Lower leg skin (tissue), 4 donors: ENCODE measurements at regions not wholly inside any gene's neighbourhood (a gene's known extent, or its start where the extent isn't known, plus 50 kb on each side); places are given as distances from the start of the nearest gene placed in this dataset.

Experiments
- DNase-seq, 2 donors: peaks; one replicate each; pipeline ENCODE4 v3.0.0-alpha.2; 2019; ENCODE audit warnings: low spot score in 2 of 2
- H3K4me3 ChIP-seq: fragments of 200-600 bp; sonication (generic); 2 replicates; pipeline ENCODE4 v1.5.1; 2017; ENCODE audit warnings: mild to moderate bottlenecking, low read depth; ENCODE audit not compliant: poor library complexity, severe bottlenecking
- POLR2A ChIP-seq, 2 donors: fragments of 450-650 bp; IDR thresholded peaks; one replicate each; pipeline ENCODE4 v1.6.1; 2016 to 2017; ENCODE audit warnings: antibody characterized with exemption in 2 of 2, mild to moderate bottlenecking in 1 of 2, moderate library complexity in 1 of 2
- WGBS, 2 donors: methylation state at CpG; one replicate each; pipeline ENCODE4 v1.1.5; 2018; 5-methylcytosine and 5-hydroxymethylcytosine counted together
- intact Hi-C: fragments of 100-400 bp; cut with DNase I; formaldehyde crosslinking; loops from one replicate; pipeline ENCODE4 v1.15.0; 2023; ENCODE audit warnings: low total_unique reads
- TF ChIP-seq, protein P1 (sequence below), 3 donors: fragments of 450-650 bp; IDR thresholded peaks; one replicate each; pipeline ENCODE4 v1.5.1; 2016; ENCODE audit warnings: antibody characterized with exemption in 3 of 3, mild to moderate bottlenecking in 3 of 3, moderate library complexity in 2 of 3

DNA sequence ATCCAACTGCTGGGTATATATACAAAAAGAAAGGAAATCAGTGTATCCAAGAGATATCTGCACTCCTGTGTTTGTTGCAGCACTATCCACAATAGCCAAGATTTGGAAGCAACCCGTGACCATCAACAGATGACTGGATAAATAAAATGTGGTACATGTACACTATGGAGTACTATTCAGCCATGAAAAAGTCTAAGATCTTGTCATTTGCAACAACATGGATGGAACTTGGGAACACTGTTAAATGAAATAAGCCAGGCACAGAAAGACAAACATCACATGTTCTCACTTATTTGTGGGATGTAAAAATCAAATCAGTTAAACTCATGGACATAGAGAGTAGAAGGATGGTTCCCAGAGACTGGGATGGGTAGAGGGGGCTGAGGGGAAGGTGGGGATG is 620.7 kb downstream of the RBFOX1 start:
- intact Hi-C loops: no loop called here
- WGBS, 2 donors: 76% methylated on average over 1 of the region's 1 CpG
- no peak overlapping the region for H3K4me3 ChIP-seq
- no peak for DNase-seq
- TF ChIP-seq, protein P1, sequence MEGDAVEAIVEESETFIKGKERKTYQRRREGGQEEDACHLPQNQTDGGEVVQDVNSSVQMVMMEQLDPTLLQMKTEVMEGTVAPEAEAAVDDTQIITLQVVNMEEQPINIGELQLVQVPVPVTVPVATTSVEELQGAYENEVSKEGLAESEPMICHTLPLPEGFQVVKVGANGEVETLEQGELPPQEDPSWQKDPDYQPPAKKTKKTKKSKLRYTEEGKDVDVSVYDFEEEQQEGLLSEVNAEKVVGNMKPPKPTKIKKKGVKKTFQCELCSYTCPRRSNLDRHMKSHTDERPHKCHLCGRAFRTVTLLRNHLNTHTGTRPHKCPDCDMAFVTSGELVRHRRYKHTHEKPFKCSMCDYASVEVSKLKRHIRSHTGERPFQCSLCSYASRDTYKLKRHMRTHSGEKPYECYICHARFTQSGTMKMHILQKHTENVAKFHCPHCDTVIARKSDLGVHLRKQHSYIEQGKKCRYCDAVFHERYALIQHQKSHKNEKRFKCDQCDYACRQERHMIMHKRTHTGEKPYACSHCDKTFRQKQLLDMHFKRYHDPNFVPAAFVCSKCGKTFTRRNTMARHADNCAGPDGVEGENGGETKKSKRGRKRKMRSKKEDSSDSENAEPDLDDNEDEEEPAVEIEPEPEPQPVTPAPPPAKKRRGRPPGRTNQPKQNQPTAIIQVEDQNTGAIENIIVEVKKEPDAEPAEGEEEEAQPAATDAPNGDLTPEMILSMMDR (IDR thresholded peaks at IDR 0.05): no peak
- no peak for TF ChIP-seq POLR2A (IDR thresholded peaks at IDR 0.05)

DNA sequence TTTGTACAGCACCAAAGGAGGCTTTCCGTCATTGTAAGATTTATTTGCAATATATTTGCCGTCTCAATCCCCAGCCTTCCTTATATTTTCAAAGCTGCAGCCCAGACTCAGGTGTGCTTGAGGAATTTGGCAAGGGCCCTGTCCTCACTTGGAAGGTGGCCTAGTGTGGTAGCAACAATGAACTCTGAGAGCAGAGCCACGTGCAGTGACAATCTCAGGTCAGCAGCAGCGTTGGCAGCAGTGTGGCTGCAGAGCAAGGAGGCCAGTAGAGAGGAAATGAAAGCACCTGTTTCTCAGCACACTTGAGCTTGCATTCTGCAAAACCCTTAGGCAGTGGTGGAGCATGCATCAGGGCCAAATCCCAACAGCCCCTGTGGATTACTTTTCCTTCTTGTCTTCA is 613.5 kb downstream of the RBFOX1 start:
- no peak for DNase-seq
- H3K4me3 ChIP-seq: no peak overlapping the region
- no peak for TF ChIP-seq POLR2A (IDR thresholded peaks at IDR 0.05)
- TF ChIP-seq, protein P1 (IDR thresholded peaks at IDR 0.05): no peak
- intact Hi-C loops: no loop called here
- 32 to 44% methylated on average over 4 of the region's 4 CpGs for WGBS, 2 donors

DNA sequence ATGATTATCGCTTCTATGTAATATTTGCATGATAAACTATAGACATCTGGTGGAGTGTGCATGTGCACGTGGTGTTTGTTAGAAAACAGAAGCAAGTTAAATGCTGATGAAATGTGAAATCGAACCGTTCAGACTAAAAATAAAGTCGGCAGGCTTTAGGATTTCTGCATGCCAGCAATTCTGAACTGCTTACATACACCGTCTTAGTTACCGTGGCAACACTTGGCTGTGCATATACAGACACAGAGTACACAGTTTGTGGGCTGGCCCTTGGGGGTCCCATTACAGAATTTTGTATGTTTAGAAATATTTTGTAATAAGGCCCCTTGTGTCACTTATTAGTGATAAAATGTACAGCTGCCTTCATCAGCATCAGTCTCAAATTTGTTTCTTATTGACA is 605.5 kb downstream of the RBFOX1 start:
- 36 to 44% methylated on average over 7 of the region's 7 CpGs for whole genome bisulfite sequencing, 2 donors
- no peak overlapping the region for H3K4me3 ChIP-seq
- intact Hi-C loops: no loop called here
- no peak for TF ChIP-seq POLR2A (IDR thresholded peaks at IDR 0.05)
- TF ChIP-seq, protein P1 (IDR thresholded peaks at IDR 0.05): no peak
- DNase-seq: no peak

DNA sequence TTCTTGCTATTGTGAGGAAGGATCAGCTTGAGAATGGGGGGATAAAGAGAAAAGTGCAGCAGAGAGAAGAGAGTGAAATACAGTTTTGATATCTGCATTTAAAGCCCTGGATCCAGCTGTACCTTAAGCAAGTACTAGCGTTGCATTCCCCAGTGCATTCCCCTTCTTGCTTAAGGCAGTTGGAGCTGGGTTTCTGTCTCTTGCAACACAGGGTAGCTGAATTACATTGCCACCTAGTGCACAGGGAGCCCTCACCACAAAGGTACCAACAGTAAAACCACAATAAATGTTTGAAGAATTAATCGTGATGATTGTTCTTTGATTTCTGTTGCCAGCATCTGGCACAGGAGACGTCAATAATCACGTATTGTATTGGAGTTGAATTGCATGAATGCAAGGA is 588.7 kb downstream of the RBFOX1 start:
- no peak for DNase-seq
- no peak overlapping the region for H3K4me3 ChIP-seq
- TF ChIP-seq, protein P1 (IDR thresholded peaks at IDR 0.05): no peak
- no peak for TF ChIP-seq POLR2A (IDR thresholded peaks at IDR 0.05)
- WGBS, 2 donors: 32 to 41% methylated on average over 4 of the region's 4 CpGs
- intact Hi-C loops: no loop called here

DNA sequence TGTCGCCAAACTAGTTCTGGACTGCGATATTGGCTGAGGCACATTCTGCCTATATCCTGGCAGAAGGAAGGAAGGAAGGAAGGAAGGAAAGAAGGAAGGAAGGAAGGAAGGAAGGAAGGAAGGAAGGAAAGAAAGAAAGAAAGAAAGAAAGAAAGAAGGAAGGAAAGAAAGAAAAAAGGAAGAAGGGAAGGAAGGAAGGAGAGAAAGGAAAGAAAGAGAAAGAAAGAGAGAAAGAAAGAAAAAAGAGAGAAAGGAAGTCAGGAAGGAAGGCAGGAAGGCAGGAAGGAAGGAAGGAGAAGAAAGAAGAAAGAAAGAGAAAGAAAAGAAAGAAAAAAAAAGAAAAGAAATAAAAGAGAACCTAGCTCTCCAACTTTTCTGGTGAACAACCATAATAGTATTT is 587.1 kb downstream of the RBFOX1 start:
- 36 to 84% methylated on average over 2 of the region's 2 CpGs for WGBS, 2 donors
- intact Hi-C loops: no loop called here

DNA sequence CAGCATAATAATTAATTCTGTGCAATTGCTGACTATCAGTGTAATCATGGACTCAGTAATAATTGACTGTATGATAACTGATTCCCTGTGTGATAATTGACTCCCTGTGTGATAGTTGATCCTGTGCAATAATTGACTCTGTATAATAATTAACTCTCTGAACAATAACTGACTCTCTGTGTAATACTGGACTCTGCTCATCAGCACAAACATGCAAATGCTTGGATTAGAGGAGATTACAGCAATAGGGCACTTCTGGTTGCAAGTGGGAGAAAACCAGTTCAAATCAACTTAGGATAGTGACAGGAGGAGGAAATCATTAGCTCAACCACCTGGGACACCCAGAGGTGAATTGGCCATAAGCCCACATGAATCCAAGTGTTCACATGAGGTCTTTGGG is 582.1 kb downstream of the RBFOX1 start:
- intact Hi-C loops: no loop called here
- TF ChIP-seq, protein P1 (IDR thresholded peaks at IDR 0.05): no peak
- TF ChIP-seq POLR2A (IDR thresholded peaks at IDR 0.05): no peak
- DNase-seq: no peak
- H3K4me3 ChIP-seq: no peak overlapping the region

More for the DNA sequence above, 587.1 kb downstream of the RBFOX1 start:
- DNase-seq: no peak
- TF ChIP-seq POLR2A (IDR thresholded peaks at IDR 0.05): no peak
- TF ChIP-seq, protein P1 (IDR thresholded peaks at IDR 0.05): no peak
- no peak overlapping the region for H3K4me3 ChIP-seq
